ENCODE measurements at regions not wholly inside any gene's neighbourhood (a gene's known extent, or its start where the extent isn't known, plus 50 kb on each side); places are given as distances from the start of the nearest gene placed in this dataset.

- DNase-seq (ENCODE audit: low read depth): no peak
These were observed 257.1 kb downstream of the ADAMTS20 start for GRCh38 chr12:43294916-43295315.

GRCh38 chr12:43294147-43294546 is 257.9 kb downstream of the ADAMTS20 start:
- DNase-seq (ENCODE audit: low read depth): no peak

GRCh38 chr12:43293396-43293795 is 258.6 kb downstream of the ADAMTS20 start:
- DNase-seq (ENCODE audit: low read depth): no peak

- DNase-seq (ENCODE audit: low read depth): peak; percentile 46
These were observed 259.3 kb downstream of the ADAMTS20 start for GRCh38 chr12:43292699-43293098.

GRCh38 chr12:43291516-43291915 is 260.5 kb downstream of the ADAMTS20 start:
- DNase-seq (ENCODE audit: low read depth): no peak

GRCh38 chr12:43290836-43291235 is 261.2 kb downstream of the ADAMTS20 start:
- no peak for DNase-seq (ENCODE audit: low read depth)

GRCh38 chr12:43289426-43289801 is 262.6 kb downstream of the ADAMTS20 start:
- DNase-seq (ENCODE audit: low read depth): no peak

- no peak for DNase-seq (ENCODE audit: low read depth)
These were observed 263.2 kb downstream of the ADAMTS20 start for GRCh38 chr12:43288671-43289425.

- DNase-seq (ENCODE audit: low read depth): no peak
These were observed 264.2 kb downstream of the ADAMTS20 start for GRCh38 chr12:43287706-43288383.

- no peak for DNase-seq (ENCODE audit: low read depth)
These were observed 265.0 kb downstream of the ADAMTS20 start for GRCh38 chr12:43286986-43287385.

- DNase-seq (ENCODE audit: low read depth): peak; percentile 45
These were observed 266.8 kb downstream of the ADAMTS20 start for GRCh38 chr12:43285159-43285598.

- DNase-seq (ENCODE audit: low read depth): no peak
These were observed 267.4 kb downstream of the ADAMTS20 start for GRCh38 chr12:43284486-43285158.

- no peak for DNase-seq (ENCODE audit: low read depth)
These were observed 268.8 kb downstream of the ADAMTS20 start for GRCh38 chr12:43283206-43283605.

GRCh38 chr12:43282106-43282505 is 269.9 kb downstream of the ADAMTS20 start:
- DNase-seq (ENCODE audit: low read depth): peak; percentile 46

GRCh38 chr12:43281563-43281962 is 270.4 kb downstream of the ADAMTS20 start:
- DNase-seq (ENCODE audit: low read depth): no peak

GRCh38 chr12:43278541-43278832 is 273.5 kb downstream of the ADAMTS20 start:
- DNase-seq (ENCODE audit: low read depth): no peak

- no peak for DNase-seq (ENCODE audit: low read depth)
These were observed 274.1 kb downstream of the ADAMTS20 start for GRCh38 chr12:43277651-43278540.

GRCh38 chr12:43273467-43273866 is 278.5 kb downstream of the ADAMTS20 start:
- DNase-seq (ENCODE audit: low read depth): no peak

- DNase-seq (ENCODE audit: low read depth): no peak
These were observed 280.3 kb downstream of the ADAMTS20 start for GRCh38 chr12:43271659-43272058.

- DNase-seq (ENCODE audit: low read depth): no peak
These were observed 284.2 kb downstream of the ADAMTS20 start for GRCh38 chr12:43267818-43268217.

- DNase-seq (ENCODE audit: low read depth): no peak
These were observed 290.3 kb downstream of the ADAMTS20 start for GRCh38 chr12:43261701-43262100.

All from myocyte (in vitro differentiated cells).